MCF 10A (cell line): ENCODE measurements at regions not wholly inside any gene's neighbourhood (a gene's known extent, or its start where the extent isn't known, plus 50 kb on each side); places are given as distances from the start of the nearest gene placed in this dataset.

Experiments
- BruUV-seq: library from RNA; stranded (reverse); fragments of 400-500 nt; replicated peaks from 2 replicates; lab custom pipeline; 2021; lab: Mats Ljungman, UMichigan
- CTCF ChIA-PET: fragments of 300-600 bp; sonication (Branson Sonifier 250); formaldehyde crosslinking; extraction: SDS; loops from one replicate; lab custom pipeline; 2021; ENCODE audit warnings: antibody characterized with exemption, inconsistent platforms; lab: Yijun Ruan, JAX
- POLR2A ChIA-PET: fragments of 300-600, 350-650 bp; sonication (Branson Sonifier 250); formaldehyde crosslinking; extraction: SDS; loops from one replicate; lab custom pipeline; 2020; ENCODE audit warnings: antibody characterized with exemption, inconsistent platforms; lab: Yijun Ruan, JAX
- DNase-seq: peaks from one replicate; pipeline ENCODE4 v3.0.0-alpha.2; 2018; ENCODE audit not compliant: unreplicated experiment
- H3K27ac Mint-ChIP-seq: one replicate; pipeline ENCODE4 v1.8.0; 2022; ENCODE audit warnings: mild to moderate bottlenecking, low read depth, mixed read lengths; ENCODE audit not compliant: unreplicated experiment
- H3K27me3 Mint-ChIP-seq: one replicate; pipeline ENCODE4 v1.8.0; 2022; ENCODE audit warnings: mixed read lengths; ENCODE audit not compliant: insufficient read depth, unreplicated experiment
- H3K36me3 Mint-ChIP-seq: one replicate; pipeline ENCODE4 v1.8.0; 2022; ENCODE audit warnings: mild to moderate bottlenecking, moderate library complexity, mixed read lengths; ENCODE audit not compliant: insufficient read depth, unreplicated experiment
- H3K4me1 Mint-ChIP-seq: one replicate; pipeline ENCODE4 v1.8.0; 2022; ENCODE audit warnings: mixed read lengths; ENCODE audit not compliant: insufficient read depth, unreplicated experiment
- H3K4me3 Mint-ChIP-seq: one replicate; pipeline ENCODE4 v1.8.0; 2022; ENCODE audit warnings: mild to moderate bottlenecking, moderate library complexity, mixed read lengths; ENCODE audit not compliant: unreplicated experiment
- H3K9me3 Mint-ChIP-seq: one replicate; pipeline ENCODE4 v1.8.0; 2022; ENCODE audit warnings: mixed read lengths; ENCODE audit not compliant: unreplicated experiment
- intact Hi-C: fragments of 100-400 bp; cut with micrococcal nuclease; formaldehyde crosslinking; loops from 2 replicates; pipeline ENCODE4 v1.14.1; 2022
- TF ChIP-seq, protein P1 (sequence below): fragments of 200-600 bp; IDR thresholded peaks from one replicate; pipeline ENCODE4 v1.8.0; 2022; ENCODE audit warnings: antibody characterized with exemption, mild to moderate bottlenecking; ENCODE audit not compliant: unreplicated experiment

DNA sequence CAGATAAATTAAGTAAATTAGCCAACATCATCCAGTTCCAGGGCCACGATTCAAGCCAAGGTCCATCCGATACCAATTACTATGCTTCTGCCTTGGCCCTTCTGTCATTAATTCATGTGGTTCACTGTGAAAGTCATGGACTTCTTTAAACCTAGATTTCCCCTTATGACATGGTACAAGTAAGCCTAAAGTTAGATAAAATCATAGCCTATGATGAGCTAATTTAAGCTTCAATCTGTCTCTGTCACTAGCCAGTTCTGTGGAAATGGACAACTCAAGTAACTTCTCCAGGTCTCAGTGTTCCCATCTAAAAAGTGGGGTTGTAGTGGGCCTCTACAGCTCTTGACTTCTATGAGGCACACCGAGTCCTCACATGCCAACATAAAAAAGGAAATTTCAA, 225.5 kb upstream of the MARCKS start:
- DNase-seq: no peak
- Mint-ChIP-seq H3K27ac (peak overlapping the region; percentile 85), H3K9me3 (no peaks in the 10 kb centered on the region), H3K4me3 (no peak overlapping the region), H3K27me3 (no peaks in the 10 kb centered on the region), H3K36me3 (no peaks in the 10 kb centered on the region), H3K4me1 (peaks cover 29% of the 10 kb centered on the region)
- POLR2A ChIA-PET: interaction anchor here (0.6 to 6.6 kb wide), 17 partner anchors 11 to 510 kb away, joined by 3 to 58 read pairs (median 4); no protein-coding TSS in a partner anchor
- CTCF ChIA-PET: interaction anchor here (0.7 to 3.2 kb wide), 4 partner anchors 171 to 736 kb away, joined by 3 to 12 read pairs (median 4); no protein-coding TSS in a partner anchor
- intact Hi-C loops: loop anchor here (1.0 to 5.0 kb wide), 3 partner anchors 13 to 227 kb away; no protein-coding TSS in a partner anchor
- BruUV-seq: no TSS peak
- TF ChIP-seq, protein P1, sequence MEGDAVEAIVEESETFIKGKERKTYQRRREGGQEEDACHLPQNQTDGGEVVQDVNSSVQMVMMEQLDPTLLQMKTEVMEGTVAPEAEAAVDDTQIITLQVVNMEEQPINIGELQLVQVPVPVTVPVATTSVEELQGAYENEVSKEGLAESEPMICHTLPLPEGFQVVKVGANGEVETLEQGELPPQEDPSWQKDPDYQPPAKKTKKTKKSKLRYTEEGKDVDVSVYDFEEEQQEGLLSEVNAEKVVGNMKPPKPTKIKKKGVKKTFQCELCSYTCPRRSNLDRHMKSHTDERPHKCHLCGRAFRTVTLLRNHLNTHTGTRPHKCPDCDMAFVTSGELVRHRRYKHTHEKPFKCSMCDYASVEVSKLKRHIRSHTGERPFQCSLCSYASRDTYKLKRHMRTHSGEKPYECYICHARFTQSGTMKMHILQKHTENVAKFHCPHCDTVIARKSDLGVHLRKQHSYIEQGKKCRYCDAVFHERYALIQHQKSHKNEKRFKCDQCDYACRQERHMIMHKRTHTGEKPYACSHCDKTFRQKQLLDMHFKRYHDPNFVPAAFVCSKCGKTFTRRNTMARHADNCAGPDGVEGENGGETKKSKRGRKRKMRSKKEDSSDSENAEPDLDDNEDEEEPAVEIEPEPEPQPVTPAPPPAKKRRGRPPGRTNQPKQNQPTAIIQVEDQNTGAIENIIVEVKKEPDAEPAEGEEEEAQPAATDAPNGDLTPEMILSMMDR: no peak

DNA sequence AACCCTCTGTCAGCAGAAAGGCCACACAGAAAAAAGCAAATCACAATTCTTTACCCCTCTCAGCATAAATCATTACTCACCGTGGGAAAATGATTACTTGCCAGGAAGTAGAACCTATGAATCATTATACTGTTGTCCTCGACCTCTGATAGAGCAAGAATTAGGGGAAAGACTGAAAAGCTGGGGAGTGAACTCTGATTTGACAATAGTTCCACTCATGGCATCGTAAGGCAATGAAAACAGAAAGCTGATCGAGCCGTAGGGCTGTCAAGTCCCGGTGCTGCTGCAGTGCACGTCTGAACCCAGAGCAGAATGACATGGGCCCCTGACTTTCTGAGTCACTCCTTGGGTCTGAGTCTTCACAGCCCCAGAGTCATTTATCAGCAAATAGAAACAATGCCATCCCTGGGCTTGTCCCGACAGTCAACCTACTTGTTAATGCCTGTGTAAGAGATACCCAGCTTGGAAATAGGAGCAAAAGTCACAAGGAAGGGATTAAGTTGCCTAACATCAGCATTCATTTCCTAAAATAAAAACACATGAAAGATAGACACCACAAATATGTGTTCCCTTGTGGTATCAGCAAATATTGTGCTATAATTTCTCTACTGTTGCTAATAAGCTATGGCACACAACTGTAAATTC, 224.8 kb upstream of the MARCKS start:
- CTCF ChIA-PET: interaction anchor here (0.6 to 3.2 kb wide), 8 partner anchors 13 to 737 kb away, joined by 3 to 12 read pairs (median 4); no protein-coding TSS in a partner anchor
- Mint-ChIP-seq H3K9me3 (no peaks in the 10 kb centered on the region), H3K27me3 (no peaks in the 10 kb centered on the region), H3K36me3 (no peaks in the 10 kb centered on the region), H3K4me1 (peaks cover 29% of the 10 kb centered on the region), H3K4me3 (peak overlapping the region; percentile 62), H3K27ac (peak overlapping the region; percentile 85)
- BruUV-seq: TSS peak; percentile 96
- TF ChIP-seq, protein P1: no peak
- DNase-seq: peak; percentile 96
- intact Hi-C loops: loop anchor here (1.0 to 5.0 kb wide), 2 partner anchors 60 to 226 kb away; no protein-coding TSS in a partner anchor
- POLR2A ChIA-PET: interaction anchor here (0.6 to 6.6 kb wide), 21 partner anchors 10 to 555 kb away, joined by 3 to 58 read pairs (median 4); no protein-coding TSS in a partner anchor

DNA sequence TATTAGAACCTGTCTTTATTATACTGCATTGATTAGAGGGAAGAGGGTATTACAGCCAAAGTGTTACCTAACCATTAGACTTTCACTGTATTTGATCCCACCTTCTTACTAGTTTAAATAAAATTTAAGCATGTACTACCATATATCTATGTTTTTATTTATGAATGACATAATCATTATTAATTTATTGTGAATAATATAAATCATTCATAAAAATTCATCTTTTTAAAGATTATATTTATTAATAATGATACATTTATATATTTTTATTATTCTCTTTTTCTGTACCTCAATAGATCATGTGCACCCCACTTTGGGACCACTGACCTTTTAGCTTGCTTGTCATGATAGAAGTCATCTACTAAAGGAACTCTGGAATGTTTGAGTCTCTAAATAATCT, 223.5 kb upstream of the MARCKS start:
- BruUV-seq: no TSS peak
- Mint-ChIP-seq H3K36me3 (no peaks in the 10 kb centered on the region), H3K4me3 (no peak overlapping the region), H3K9me3 (no peaks in the 10 kb centered on the region), H3K4me1 (peaks cover 29% of the 10 kb centered on the region), H3K27ac (peak overlapping the region; percentile 27), H3K27me3 (no peaks in the 10 kb centered on the region)
- ChIA-PET CTCF (interaction anchor here (1.0 to 3.2 kb wide), 2 partner anchors 12 to 225 kb away, joined by 6 to 12 read pairs; no protein-coding TSS in a partner anchor), POLR2A (interaction anchor here (0.6 to 6.6 kb wide), 7 partner anchors 9 to 274 kb away, joined by 3 to 58 read pairs (median 15); no protein-coding TSS in a partner anchor)
- DNase-seq: no peak
- TF ChIP-seq, protein P1: no peak
- intact Hi-C loops: loop anchor here (5.0 kb wide), 1 partner anchor 59 kb away; no protein-coding TSS in a partner anchor
